ENCODE measurements at regions not wholly inside any gene's neighbourhood (a gene's known extent, or its start where the extent isn't known, plus 50 kb on each side); places are given as distances from the start of the nearest gene placed in this dataset.

DNA sequence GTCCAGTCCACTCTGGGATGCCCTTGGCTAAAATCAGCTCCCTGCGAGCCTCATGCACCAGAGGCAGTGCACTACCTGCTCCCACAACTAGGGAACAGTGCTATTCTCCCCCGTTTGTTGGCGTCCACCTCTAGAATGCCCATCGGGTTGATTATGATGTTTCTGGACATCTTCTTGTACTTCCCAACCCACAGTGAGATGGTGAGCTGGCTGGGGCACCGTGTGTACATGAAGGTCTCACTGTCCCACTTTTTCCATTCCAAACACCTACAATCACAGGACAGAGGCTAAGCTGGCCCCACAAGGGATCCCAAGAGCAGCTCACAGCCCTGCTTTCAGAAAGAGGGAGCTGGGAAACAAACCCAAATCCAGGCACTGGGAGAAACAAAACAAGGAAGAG is 126.2 kb upstream of the ZNF92 start:
- BruUV-seq (replicated peaks), result no TSS peak
- intact Hi-C loops (cut with micrococcal nuclease; ENCODE audit: unreplicated experiment), result no loop called here
- no peaks in the 10 kb centered on the region for H3K4me1 ChIP-seq (ENCODE audit: insufficient read depth, low read length, poor library complexity, severe bottlenecking)
- no peaks in the 10 kb centered on the region for H3K9me3 ChIP-seq (ENCODE audit: low read depth, low read length, poor library complexity, severe bottlenecking)
- TF ChIP-seq, protein P1, sequence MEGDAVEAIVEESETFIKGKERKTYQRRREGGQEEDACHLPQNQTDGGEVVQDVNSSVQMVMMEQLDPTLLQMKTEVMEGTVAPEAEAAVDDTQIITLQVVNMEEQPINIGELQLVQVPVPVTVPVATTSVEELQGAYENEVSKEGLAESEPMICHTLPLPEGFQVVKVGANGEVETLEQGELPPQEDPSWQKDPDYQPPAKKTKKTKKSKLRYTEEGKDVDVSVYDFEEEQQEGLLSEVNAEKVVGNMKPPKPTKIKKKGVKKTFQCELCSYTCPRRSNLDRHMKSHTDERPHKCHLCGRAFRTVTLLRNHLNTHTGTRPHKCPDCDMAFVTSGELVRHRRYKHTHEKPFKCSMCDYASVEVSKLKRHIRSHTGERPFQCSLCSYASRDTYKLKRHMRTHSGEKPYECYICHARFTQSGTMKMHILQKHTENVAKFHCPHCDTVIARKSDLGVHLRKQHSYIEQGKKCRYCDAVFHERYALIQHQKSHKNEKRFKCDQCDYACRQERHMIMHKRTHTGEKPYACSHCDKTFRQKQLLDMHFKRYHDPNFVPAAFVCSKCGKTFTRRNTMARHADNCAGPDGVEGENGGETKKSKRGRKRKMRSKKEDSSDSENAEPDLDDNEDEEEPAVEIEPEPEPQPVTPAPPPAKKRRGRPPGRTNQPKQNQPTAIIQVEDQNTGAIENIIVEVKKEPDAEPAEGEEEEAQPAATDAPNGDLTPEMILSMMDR (conservative IDR thresholded peaks at IDR 0.05; ENCODE audit: low read depth, low read length), result no peak
- CTCF ChIA-PET, result interaction anchor here (0.6 kb wide), 1 partner anchor 61 kb away, joined by 5 read pairs; no protein-coding TSS in a partner anchor
- H3K36me3 ChIP-seq (ENCODE audit: insufficient read depth, low read length, poor library complexity, severe bottlenecking), result no peaks in the 10 kb centered on the region
- no peak for DNase-seq (ENCODE audit: low spot score)
- no peak overlapping the region for H3K27ac ChIP-seq (ENCODE audit: low read depth, low read length, poor library complexity, severe bottlenecking)
- POLR2A ChIA-PET (ENCODE audit: low non-redundant PET), result no interaction called here
- no peak overlapping the region for H3K4me3 ChIP-seq (ENCODE audit: low read depth, low read length, poor library complexity, severe bottlenecking)
- no peaks in the 10 kb centered on the region for H3K27me3 ChIP-seq (replicated peaks; ENCODE audit: insufficient read depth, low read depth, low read length, poor library complexity)

DNA sequence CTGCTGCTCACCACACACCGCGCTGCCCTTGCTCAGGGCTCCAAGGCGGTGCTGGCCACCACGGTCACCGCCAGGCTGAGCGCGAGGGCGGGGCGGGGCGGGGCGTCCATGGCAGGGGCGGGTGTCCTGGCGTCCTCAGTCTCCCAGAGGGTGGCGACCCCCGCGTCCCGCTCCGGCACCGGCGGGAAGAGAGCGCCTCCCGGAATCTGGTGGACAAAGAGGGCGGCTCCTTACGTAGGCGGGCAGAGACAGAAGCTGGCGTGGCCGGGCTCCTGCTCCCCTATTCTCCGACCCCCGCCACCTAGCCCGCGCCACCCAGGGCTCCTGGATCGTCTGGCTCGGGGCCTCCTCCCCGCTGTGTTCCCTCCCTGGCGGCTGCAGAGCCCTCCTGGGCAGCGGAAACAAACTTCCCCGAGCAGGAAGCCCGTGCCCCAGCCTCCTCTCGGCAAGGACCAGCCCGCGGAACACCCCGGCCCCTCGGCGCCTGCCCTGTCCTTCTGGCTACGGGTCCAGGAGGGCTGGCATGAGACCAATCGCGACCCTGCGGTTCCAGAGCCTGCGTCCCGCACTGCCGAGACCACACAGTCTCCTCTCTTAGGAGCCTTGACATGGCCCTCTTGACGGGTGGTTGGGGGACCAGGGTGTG is 133.8 kb upstream of the ZNF92 start:
- no TSS peak for BruUV-seq (replicated peaks)
- H3K27ac ChIP-seq (ENCODE audit: low read depth, low read length, poor library complexity, severe bottlenecking), result no peak overlapping the region
- peak; percentile 22 for DNase-seq (ENCODE audit: low spot score)
- POLR2A ChIA-PET (ENCODE audit: low non-redundant PET), result no interaction called here
- no peaks in the 10 kb centered on the region for H3K36me3 ChIP-seq (ENCODE audit: insufficient read depth, low read length, poor library complexity, severe bottlenecking)
- H3K4me1 ChIP-seq (ENCODE audit: insufficient read depth, low read length, poor library complexity, severe bottlenecking), result peaks cover 6% of the 10 kb centered on the region
- no peaks in the 10 kb centered on the region for H3K9me3 ChIP-seq (ENCODE audit: low read depth, low read length, poor library complexity, severe bottlenecking)
- CTCF ChIA-PET, result no interaction called here
- H3K4me3 ChIP-seq (ENCODE audit: low read depth, low read length, poor library complexity, severe bottlenecking), result peak overlapping the region; percentile 46
- no peaks in the 10 kb centered on the region for H3K27me3 ChIP-seq (replicated peaks; ENCODE audit: insufficient read depth, low read depth, low read length, poor library complexity)
- intact Hi-C loops (cut with micrococcal nuclease; ENCODE audit: unreplicated experiment), result no loop called here
- TF ChIP-seq, protein P1 (conservative IDR thresholded peaks at IDR 0.05; ENCODE audit: low read depth, low read length), result no peak
- no peak for TF ChIP-seq EZH2 (IDR thresholded peaks at IDR 0.05; ENCODE audit: borderline replicate concordance, low read depth, low read length, poor library complexity, severe bottlenecking)

DNA sequence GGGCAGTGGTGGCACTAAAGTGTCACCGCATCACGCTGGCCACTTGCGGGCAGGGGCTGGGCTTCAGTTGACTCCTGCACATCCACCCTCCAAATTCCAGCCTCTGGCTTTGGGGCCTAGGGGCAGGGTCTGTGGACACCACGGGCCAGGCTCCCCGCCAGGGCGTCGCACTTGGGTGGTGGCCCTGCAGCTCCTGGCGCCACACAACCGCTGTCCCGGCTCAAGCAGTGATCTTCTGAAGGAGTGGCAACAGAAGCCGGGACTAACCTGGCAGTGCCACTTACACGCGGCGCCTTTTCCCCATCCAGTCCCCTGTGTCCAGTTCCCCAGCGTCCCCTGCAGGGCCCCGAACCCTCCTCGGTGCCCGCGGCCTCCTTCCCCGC is 134.3 kb upstream of the ZNF92 start:
- no TSS peak for BruUV-seq (replicated peaks)
- ChIA-PET POLR2A (ENCODE audit: low non-redundant PET) (no interaction called here), CTCF (no interaction called here)
- H3K4me1 ChIP-seq (ENCODE audit: insufficient read depth, low read length, poor library complexity, severe bottlenecking), result peaks cover 6% of the 10 kb centered on the region
- no peak for DNase-seq (ENCODE audit: low spot score)
- TF ChIP-seq, protein P1 (conservative IDR thresholded peaks at IDR 0.05; ENCODE audit: low read depth, low read length), result no peak
- TF ChIP-seq EZH2 (IDR thresholded peaks at IDR 0.05; ENCODE audit: borderline replicate concordance, low read depth, low read length, poor library complexity, severe bottlenecking), result no peak
- H3K27ac ChIP-seq (ENCODE audit: low read depth, low read length, poor library complexity, severe bottlenecking), result no peak overlapping the region
- H3K9me3 ChIP-seq (ENCODE audit: low read depth, low read length, poor library complexity, severe bottlenecking), result no peaks in the 10 kb centered on the region
- H3K27me3 ChIP-seq (replicated peaks; ENCODE audit: insufficient read depth, low read depth, low read length, poor library complexity), result no peaks in the 10 kb centered on the region
- no peaks in the 10 kb centered on the region for H3K36me3 ChIP-seq (ENCODE audit: insufficient read depth, low read length, poor library complexity, severe bottlenecking)
- peak overlapping the region; percentile 46 for H3K4me3 ChIP-seq (ENCODE audit: low read depth, low read length, poor library complexity, severe bottlenecking)
- intact Hi-C loops (cut with micrococcal nuclease; ENCODE audit: unreplicated experiment), result no loop called here

All from A673 (cell line).